ENCODE measurements at regions not wholly inside any gene's neighbourhood (a gene's known extent, or its start where the extent isn't known, plus 50 kb on each side); places are given as distances from the start of the nearest gene placed in this dataset.

DNA sequence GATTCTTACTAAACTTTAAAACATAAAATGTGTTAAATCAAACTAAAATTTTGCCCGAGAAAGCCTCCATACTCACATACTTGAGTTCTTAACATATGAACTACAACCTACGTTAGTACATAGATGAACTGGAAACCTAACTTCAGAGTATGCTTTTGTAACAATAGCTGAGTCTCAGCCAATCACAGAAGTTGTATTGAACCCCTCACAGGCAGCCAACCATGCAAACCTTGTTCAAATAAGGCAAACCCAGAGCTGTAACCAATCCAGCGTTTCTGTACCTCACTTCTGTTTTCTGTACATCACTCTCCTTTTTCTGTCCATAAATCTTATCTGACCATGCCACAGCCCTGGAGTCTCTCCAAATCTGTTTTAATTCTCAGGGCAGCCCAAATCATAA, 157.3 kb upstream of the COL1A2 start:
- TF ChIP-seq, protein P1, sequence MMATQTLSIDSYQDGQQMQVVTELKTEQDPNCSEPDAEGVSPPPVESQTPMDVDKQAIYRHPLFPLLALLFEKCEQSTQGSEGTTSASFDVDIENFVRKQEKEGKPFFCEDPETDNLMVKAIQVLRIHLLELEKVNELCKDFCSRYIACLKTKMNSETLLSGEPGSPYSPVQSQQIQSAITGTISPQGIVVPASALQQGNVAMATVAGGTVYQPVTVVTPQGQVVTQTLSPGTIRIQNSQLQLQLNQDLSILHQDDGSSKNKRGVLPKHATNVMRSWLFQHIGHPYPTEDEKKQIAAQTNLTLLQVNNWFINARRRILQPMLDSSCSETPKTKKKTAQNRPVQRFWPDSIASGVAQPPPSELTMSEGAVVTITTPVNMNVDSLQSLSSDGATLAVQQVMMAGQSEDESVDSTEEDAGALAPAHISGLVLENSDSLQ (IDR thresholded peaks at IDR 0.05), result no peak
- TF ChIP-seq HDGF (IDR thresholded peaks at IDR 0.05; ENCODE audit: borderline replicate concordance), result no peak
- no peak for TF ChIP-seq LEF1 (IDR thresholded peaks at IDR 0.05; ENCODE audit: borderline replicate concordance)
- no peak for TF ChIP-seq FOXA1 (IDR thresholded peaks at IDR 0.05)
- TF ChIP-seq ARNT (IDR thresholded peaks at IDR 0.05), result no peak
- no peak for TF ChIP-seq TARDBP (IDR thresholded peaks at IDR 0.05)
- no peak for TF ChIP-seq SUZ12 (IDR thresholded peaks at IDR 0.05)
- no peak for TF ChIP-seq ZNF384 (IDR thresholded peaks at IDR 0.05)
- ChIA-PET POLR2A (interaction anchor here (0.7 kb wide), 1 partner anchor 441 kb away, joined by 3 read pairs; no protein-coding TSS in a partner anchor), CTCF (no interaction called here)
- no peak for DNase-seq (ENCODE audit: extremely low spot score)

DNA sequence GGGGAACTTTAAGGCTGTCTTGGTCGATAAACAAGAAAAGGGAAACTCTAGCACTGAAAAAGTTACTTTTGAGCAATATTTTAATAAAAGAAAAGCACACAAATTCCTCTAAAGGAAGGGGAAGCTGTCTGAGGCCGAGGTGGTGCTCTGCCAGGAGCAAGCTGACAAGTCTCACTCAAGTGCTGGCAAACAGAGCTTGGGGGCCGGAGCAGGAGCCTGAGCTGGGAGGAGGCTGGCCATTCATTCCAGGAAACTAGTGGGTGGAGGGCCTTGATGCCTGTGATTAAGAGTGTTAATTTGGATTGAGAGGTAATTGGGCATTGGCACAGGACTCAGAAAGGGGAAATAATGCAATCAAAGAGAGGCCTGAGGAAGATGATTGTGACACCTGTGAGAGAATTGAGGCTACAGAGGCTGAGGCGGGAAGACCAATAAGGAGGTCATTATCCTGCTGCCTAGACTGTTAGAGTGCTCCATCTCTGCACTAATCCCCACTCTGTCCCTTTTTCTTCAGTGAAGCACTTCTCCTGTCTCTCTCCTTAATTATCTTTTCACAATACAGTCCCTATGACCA, 154.9 kb upstream of the COL1A2 start:
- TF ChIP-seq, protein P1 (IDR thresholded peaks at IDR 0.05), result no peak
- CTCF ChIA-PET, result no interaction called here
- POLR2A ChIA-PET, result no interaction called here
- DNase-seq (ENCODE audit: extremely low spot score), result no peak

DNA sequence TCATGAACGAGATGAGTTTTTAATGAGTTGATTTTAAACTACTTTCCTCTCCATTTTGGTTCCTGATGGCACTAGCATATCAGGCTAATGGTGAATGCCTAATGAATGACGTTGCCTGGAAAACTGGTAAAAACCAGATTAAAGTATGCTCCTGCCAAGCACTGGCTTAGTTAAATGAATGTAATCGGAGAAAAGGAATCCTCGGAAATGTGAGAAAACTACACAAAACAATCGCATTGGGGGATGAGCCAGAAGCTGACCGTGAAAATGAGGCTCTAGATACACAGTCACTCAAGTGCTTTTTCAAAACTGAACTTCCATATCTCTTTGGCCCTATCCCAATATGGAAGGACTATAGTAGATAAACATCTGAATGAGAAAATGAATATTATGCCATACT, 153.8 kb upstream of the COL1A2 start:
- no peak for TF ChIP-seq HDGF (IDR thresholded peaks at IDR 0.05; ENCODE audit: borderline replicate concordance)
- TF ChIP-seq ZNF384 (IDR thresholded peaks at IDR 0.05), result no peak
- no peak for TF ChIP-seq FOXM1 (IDR thresholded peaks at IDR 0.05; ENCODE audit: borderline replicate concordance)
- no peak for TF ChIP-seq FOXA1 (IDR thresholded peaks at IDR 0.05)
- TF ChIP-seq TARDBP (IDR thresholded peaks at IDR 0.05), result no peak
- no peak for TF ChIP-seq SP1 (IDR thresholded peaks at IDR 0.05)
- TF ChIP-seq LEF1 (IDR thresholded peaks at IDR 0.05; ENCODE audit: borderline replicate concordance), result no peak
- TF ChIP-seq L3MBTL2 (conservative IDR thresholded peaks at IDR 0.05), result no peak
- TF ChIP-seq CTBP1 (IDR thresholded peaks at IDR 0.05; ENCODE audit: borderline replicate concordance), result no peak
- TF ChIP-seq FOXK2 (IDR thresholded peaks at IDR 0.05), result no peak
- TF ChIP-seq BHLHE40 (IDR thresholded peaks at IDR 0.05; ENCODE audit: borderline replicate concordance), result no peak
- TF ChIP-seq NFRKB (IDR thresholded peaks at IDR 0.05), result no peak
- TF ChIP-seq, protein P1 (IDR thresholded peaks at IDR 0.05), result no peak
- no peak for TF ChIP-seq ARNT (IDR thresholded peaks at IDR 0.05)
- DNase-seq (ENCODE audit: extremely low spot score), result no peak
- ChIA-PET POLR2A (no interaction called here), CTCF (no interaction called here)

DNA sequence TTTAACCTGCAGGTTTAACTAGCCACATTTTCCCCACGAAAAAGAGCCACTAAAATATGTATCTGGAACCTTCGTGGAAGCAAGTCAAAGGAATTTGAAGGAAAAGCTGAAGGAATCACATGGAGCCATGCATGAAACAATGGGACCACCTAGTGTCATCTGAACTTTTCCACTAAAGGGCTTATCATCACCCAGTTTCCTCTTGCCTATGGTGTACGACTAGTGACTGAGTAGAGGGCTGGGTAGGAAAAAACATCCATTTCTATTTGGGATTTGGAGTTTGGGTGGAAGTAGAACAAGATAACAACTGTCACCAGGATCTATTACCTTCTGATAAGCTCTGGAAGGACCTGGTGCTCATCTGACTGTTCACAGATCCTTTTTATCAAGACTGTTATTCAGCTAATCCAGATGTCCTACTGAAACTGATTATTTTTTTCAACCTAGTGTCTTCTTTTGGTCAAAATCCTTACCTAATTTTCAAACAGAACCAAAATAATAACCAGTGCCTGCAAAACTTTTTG, 153.2 kb upstream of the COL1A2 start:
- ChIA-PET POLR2A (no interaction called here), CTCF (no interaction called here)
- DNase-seq (ENCODE audit: extremely low spot score), result no peak
- TF ChIP-seq TARDBP (IDR thresholded peaks at IDR 0.05) (no peak), NFRKB (IDR thresholded peaks at IDR 0.05) (no peak), FOXK2 (IDR thresholded peaks at IDR 0.05) (no peak), SP1 (IDR thresholded peaks at IDR 0.05) (no peak)

DNA sequence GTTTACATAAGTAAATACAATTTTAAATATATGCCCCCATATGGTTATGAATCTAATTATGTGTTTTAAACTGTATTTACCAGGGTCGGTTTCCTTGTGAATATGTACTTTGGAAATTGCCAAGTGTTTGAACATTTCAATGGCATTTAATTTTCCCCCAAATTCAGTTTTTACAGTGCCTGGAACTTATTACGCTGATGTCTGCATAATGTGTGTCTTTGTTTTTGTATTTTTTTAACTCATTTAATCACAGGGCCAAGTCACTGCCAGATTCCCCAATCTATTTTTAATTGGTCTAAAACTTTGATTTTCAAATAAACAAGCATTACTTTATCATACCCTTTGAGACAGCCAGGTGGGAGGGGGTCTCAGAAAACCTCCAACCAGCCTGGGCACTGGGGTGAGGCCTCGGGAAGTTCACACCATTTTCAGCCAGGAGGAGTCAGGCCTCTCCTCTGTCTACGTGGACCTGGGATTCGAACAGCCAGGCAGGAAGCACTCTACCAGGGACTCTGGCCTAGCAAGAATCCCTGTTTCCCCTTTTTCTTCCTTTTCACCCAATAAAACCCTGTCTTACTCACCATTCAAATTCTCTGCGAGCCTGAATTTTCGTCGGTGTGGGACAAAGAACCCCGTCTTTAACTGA, 151.5 kb upstream of the COL1A2 start:
- ChIA-PET POLR2A (no interaction called here), CTCF (no interaction called here)
- no peak for TF ChIP-seq ARNT (IDR thresholded peaks at IDR 0.05)
- no peak for TF ChIP-seq CTBP1 (IDR thresholded peaks at IDR 0.05; ENCODE audit: borderline replicate concordance)
- no peak for TF ChIP-seq FOXM1 (IDR thresholded peaks at IDR 0.05; ENCODE audit: borderline replicate concordance)
- no peak for TF ChIP-seq LEF1 (IDR thresholded peaks at IDR 0.05; ENCODE audit: borderline replicate concordance)
- no peak for DNase-seq (ENCODE audit: extremely low spot score)

DNA sequence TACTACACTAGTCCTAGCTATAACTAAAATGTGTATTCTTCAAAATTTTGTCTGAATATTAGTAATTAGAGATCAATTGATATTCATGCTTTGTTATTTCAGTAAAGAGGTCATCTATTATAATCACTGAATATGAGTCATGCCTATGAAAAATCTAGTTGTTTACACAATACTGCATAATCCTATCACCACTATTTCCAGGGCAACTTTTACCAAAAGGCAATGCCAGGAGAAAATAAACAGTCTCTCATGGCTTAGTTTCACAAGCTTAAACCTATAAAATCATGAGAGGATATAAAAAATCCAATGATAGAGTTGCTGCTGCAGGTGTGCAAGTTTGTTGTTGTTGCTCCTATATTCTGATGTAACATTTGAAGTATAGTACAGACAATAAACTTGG, 149.9 kb upstream of the COL1A2 start:
- ChIA-PET CTCF (no interaction called here), POLR2A (no interaction called here)
- no peak for DNase-seq (ENCODE audit: extremely low spot score)
- no peak for TF ChIP-seq TARDBP (IDR thresholded peaks at IDR 0.05)
- no peak for TF ChIP-seq FOXA1 (IDR thresholded peaks at IDR 0.05)
- TF ChIP-seq BHLHE40 (IDR thresholded peaks at IDR 0.05; ENCODE audit: borderline replicate concordance), result no peak
- TF ChIP-seq CTBP1 (IDR thresholded peaks at IDR 0.05; ENCODE audit: borderline replicate concordance), result no peak
- TF ChIP-seq SUZ12 (IDR thresholded peaks at IDR 0.05), result no peak
- no peak for TF ChIP-seq HDGF (IDR thresholded peaks at IDR 0.05; ENCODE audit: borderline replicate concordance)
- TF ChIP-seq L3MBTL2 (conservative IDR thresholded peaks at IDR 0.05), result no peak
- TF ChIP-seq FOXM1 (IDR thresholded peaks at IDR 0.05; ENCODE audit: borderline replicate concordance), result no peak
- TF ChIP-seq ELF4 (IDR thresholded peaks at IDR 0.05), result no peak
- TF ChIP-seq SP1 (IDR thresholded peaks at IDR 0.05), result no peak
- TF ChIP-seq NFRKB (IDR thresholded peaks at IDR 0.05), result no peak
- no peak for TF ChIP-seq ARNT (IDR thresholded peaks at IDR 0.05)
- TF ChIP-seq, protein P1 (IDR thresholded peaks at IDR 0.05), result no peak
